ENCODE measurements at regions not wholly inside any gene's neighbourhood (a gene's known extent, or its start where the extent isn't known, plus 50 kb on each side); places are given as distances from the start of the nearest gene placed in this dataset.

DNA sequence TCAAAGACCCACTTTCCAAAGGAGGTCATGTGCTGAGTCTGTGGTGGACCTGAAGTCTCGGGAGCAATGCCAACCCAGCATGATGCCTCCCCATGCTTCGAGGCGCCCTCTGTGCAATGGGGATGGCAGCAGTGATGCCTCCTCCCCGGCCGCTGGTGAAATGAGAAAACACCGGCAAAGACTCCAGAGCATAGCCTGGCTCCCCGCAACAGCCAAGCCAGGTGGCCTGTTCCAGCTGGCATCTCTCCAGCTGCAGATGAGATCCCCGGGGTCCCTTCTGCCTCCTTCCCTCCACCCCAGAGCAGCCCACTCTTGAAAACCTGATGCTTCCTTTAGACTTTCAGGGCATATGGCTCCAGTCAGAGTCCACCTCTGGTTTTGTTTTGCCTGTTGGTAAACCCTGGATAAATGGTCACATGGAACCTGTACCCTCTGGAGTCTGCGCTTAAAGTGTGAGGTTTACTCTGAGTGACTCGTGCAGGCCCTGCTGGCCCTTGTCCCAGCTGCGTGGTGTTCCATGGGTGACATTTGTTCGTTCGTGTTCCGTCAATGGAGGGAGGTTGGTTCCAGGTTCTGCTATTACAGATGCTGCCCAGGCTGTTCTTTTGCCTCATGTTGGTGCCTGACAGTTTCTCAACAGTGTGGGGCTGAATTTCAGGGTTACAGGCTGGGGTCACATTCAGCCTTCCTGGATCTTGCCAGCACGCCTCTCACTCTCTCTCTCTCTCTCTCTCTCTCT, 181.8 kb upstream of the CIBAR2 start:
- WGBS, 2 donors: 75 to 76% methylated on average over 15 of the region's 15 CpGs
- no peak for DNase-seq (ENCODE audit: low spot score in 2 of 2)
- intact Hi-C loops (cut with DNase I; ENCODE audit: low total_unique reads): no loop called here
- no peak overlapping the region for H3K4me3 ChIP-seq (ENCODE audit: low read depth, poor library complexity, severe bottlenecking)
- TF ChIP-seq, protein P1, sequence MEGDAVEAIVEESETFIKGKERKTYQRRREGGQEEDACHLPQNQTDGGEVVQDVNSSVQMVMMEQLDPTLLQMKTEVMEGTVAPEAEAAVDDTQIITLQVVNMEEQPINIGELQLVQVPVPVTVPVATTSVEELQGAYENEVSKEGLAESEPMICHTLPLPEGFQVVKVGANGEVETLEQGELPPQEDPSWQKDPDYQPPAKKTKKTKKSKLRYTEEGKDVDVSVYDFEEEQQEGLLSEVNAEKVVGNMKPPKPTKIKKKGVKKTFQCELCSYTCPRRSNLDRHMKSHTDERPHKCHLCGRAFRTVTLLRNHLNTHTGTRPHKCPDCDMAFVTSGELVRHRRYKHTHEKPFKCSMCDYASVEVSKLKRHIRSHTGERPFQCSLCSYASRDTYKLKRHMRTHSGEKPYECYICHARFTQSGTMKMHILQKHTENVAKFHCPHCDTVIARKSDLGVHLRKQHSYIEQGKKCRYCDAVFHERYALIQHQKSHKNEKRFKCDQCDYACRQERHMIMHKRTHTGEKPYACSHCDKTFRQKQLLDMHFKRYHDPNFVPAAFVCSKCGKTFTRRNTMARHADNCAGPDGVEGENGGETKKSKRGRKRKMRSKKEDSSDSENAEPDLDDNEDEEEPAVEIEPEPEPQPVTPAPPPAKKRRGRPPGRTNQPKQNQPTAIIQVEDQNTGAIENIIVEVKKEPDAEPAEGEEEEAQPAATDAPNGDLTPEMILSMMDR (IDR thresholded peaks at IDR 0.05): no peak
- no peak for TF ChIP-seq POLR2A (IDR thresholded peaks at IDR 0.05)

DNA sequence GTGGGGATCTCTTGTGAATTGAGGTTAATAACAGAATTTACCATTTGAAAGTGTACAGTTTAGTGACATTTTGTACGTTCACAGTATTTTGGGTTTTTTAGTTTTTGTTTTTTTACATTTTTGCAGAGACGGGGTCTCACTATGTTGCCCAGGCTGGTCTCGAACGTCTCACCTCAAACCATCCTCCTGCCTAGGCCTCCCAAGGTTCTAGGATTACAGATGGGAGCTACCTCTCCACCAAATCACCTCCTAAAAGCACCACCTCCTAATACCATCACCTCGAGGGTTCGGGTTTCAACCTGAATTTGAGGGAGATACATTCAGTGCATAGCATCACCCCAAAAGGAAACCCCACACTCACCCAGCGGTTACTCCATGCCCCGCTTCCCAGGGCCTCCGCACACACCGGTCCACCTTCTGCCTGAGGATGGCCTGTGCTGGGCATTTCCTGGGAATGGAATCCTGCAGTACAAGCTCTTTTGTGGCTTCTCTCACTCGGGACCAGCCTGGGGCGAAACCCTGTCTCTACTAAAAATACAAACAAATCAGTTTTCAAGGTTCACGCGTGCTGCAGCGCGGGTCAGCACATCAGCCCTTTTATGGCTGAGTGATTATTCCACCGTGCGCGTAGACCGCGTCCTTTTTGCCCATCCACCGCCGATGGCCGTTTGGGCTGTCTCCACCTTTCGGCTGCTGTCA, 182.7 kb upstream of the CIBAR2 start:
- no peak overlapping the region for H3K4me3 ChIP-seq (ENCODE audit: low read depth, poor library complexity, severe bottlenecking)
- DNase-seq (ENCODE audit: low spot score in 2 of 2): no peak
- intact Hi-C loops (cut with DNase I; ENCODE audit: low total_unique reads): no loop called here
- TF ChIP-seq, protein P1 (IDR thresholded peaks at IDR 0.05): no peak
- no peak for TF ChIP-seq POLR2A (IDR thresholded peaks at IDR 0.05)
- WGBS, 2 donors: 91 to 95% methylated on average over 25 of the region's 25 CpGs

DNA sequence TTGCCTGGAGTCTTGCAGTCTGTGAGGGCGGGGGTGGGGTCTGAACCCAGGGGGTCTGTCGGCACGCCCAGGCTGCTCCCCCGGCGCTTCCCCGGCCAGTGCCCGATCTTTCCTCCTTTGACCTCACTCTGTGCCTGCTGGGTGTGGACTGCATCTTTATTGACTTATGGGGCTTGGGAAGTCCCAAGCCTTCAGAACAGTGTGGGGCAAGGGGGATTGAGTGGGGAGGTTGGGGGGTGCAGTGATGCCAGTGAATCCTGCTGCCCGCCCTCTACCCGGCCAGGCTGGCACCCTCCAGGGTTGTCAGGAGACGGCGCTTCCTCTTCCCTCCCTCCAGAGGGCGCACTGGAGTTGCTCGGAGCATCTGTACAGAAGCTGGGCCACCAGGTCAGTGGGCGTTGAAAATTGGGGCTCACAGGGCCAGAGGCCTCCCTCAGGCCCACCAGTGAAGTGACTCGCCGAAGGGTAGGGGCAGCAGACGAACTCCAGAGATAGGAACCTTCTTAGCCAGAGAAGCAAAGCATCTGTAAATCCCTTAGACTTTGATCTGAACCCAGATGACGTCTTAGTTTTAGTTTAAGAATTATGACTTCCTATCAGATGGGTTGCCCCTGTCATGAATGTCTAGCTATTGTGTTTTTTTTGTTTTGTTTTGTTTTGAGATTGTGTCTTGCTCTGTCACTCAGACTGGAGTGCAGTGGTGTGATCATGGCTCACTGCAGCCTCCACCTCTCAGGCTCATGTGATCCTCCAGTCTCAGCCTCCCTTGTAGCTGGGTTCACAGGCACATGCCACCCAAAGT, 184.8 kb upstream of the CIBAR2 start:
- 61 to 68% methylated on average over 12 to 15 of the region's 18 CpGs for WGBS, 2 donors
- no peak overlapping the region for H3K4me3 ChIP-seq (ENCODE audit: low read depth, poor library complexity, severe bottlenecking)
- no peak for TF ChIP-seq POLR2A (IDR thresholded peaks at IDR 0.05)
- TF ChIP-seq, protein P1 (IDR thresholded peaks at IDR 0.05): no peak
- DNase-seq (ENCODE audit: low spot score in 2 of 2): no peak
- intact Hi-C loops (cut with DNase I; ENCODE audit: low total_unique reads): no loop called here

DNA sequence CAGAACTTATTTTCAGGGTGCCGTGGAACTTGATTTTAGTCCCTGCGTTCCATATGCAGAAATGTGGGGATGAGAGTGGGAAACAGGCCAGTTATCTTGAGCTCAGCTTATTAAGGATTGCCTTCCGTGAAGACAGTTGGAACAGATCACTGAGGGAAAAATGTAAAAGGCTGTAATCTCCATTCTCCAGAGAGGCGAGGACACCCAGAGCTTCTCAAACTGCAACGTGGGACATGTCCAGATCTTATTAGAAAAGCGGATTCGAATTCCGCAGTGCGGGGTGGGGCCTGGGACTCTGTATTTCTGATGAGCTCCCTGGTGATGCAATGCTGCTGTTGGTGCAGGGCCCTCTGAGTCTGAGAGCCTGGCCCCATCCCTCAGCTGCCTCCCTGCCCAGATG, 185.6 kb upstream of the CIBAR2 start:
- no peak for TF ChIP-seq POLR2A (IDR thresholded peaks at IDR 0.05)
- TF ChIP-seq, protein P1 (IDR thresholded peaks at IDR 0.05): no peak
- intact Hi-C loops (cut with DNase I; ENCODE audit: low total_unique reads): no loop called here
- no peak overlapping the region for H3K4me3 ChIP-seq (ENCODE audit: low read depth, poor library complexity, severe bottlenecking)
- WGBS, 2 donors: 85 to 89% methylated on average over 9 of the region's 9 CpGs
- DNase-seq (ENCODE audit: low spot score in 2 of 2): no peak

DNA sequence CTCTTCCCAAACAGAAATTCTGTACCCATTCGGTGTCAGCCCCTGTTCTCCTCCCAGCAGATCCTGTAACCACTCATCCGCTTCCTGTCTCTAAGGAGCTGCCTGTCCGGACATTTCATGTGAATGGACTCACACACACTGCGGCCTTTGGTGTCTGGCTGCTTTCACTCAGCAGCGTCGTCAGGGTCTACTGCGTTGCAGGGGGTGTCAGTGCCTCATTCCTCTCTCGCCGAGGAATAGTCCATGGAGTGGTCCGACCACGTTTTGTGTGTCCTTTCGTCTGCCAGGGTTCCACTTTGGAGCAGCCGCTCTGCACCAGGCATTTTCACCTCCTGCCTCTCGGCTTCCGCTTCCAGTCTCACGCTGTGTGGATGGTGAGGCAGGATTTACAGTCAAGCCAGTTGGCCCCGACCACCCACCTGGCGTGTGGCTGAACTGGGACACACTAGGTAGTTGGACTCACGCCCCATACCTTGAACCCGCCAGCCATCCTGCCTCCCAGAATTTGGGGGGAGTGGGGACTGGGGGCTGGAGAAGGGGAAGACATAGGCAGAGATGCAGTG, 188.2 kb upstream of the CIBAR2 start:
- WGBS, 2 donors: 89 to 92% methylated on average over 20 of the region's 20 CpGs
- no peak overlapping the region for H3K4me3 ChIP-seq (ENCODE audit: low read depth, poor library complexity, severe bottlenecking)
- no peak for TF ChIP-seq POLR2A (IDR thresholded peaks at IDR 0.05)
- TF ChIP-seq, protein P1 (IDR thresholded peaks at IDR 0.05): no peak
- DNase-seq (ENCODE audit: low spot score in 2 of 2): no peak
- intact Hi-C loops (cut with DNase I; ENCODE audit: low total_unique reads): loop anchor here (10.0 kb wide), 1 partner anchor 314 kb away; the partner anchor contains the start of gene GSE1

All from lower leg skin (tissue), 4 donors.